Mucosa of descending colon (tissue), 3 donors: ENCODE measurements at regions not wholly inside any gene's neighbourhood (a gene's known extent, or its start where the extent isn't known, plus 50 kb on each side); places are given as distances from the start of the nearest gene placed in this dataset.

Experiments used
- ATAC-seq: fragments of 200-7000 bp; cut with Tn5 transposase; one replicate; pipeline ENCODE4 v1.9.1; 2020; ENCODE audit warnings: mild to moderate bottlenecking, moderate library complexity
- DNase-seq, 3 donors: peaks; one replicate each; pipeline ENCODE4 v3.0.0-alpha.2; 2020
- H3K36me3 ChIP-seq: fragments of 200-600 bp; one replicate; pipeline ENCODE4 v1.8.0; 2021; ENCODE audit warnings: low read depth, mild to moderate bottlenecking
- H3K4me1 ChIP-seq: fragments of 200-600 bp; one replicate; pipeline ENCODE4 v1.8.0; 2021; ENCODE audit warnings: low read depth, mild to moderate bottlenecking
- H3K4me3 ChIP-seq: fragments of 200-600 bp; one replicate; pipeline ENCODE4 v1.8.0; 2021; ENCODE audit warnings: mild to moderate bottlenecking
- H3K9me3 ChIP-seq: fragments of 200-600 bp; one replicate; pipeline ENCODE4 v1.8.0; 2021; ENCODE audit warnings: mild to moderate bottlenecking
- CTCF ChIP-seq: fragments of 200-600 bp; IDR thresholded peaks from one replicate; pipeline ENCODE4 v1.8.0; 2022; ENCODE audit warnings: antibody characterized with exemption, mild to moderate bottlenecking
- intact Hi-C, 2 donors: fragments of 100-400 bp; cut with DNase I in 1 of 2; cut with micrococcal nuclease in 1 of 2; formaldehyde crosslinking; loops; one replicate each; pipeline versions ENCODE4 v1.11.0 to v1.11.1; 2022; cut with DNase I, micrococcal nuclease
- donor health status: DM: no; HTN: no; CAD: no; lungs with moderate emphysema.
- donor health status: DM: no; HTN: no; CAD: no.
- donor health status: DM: no; HTN: yes; CAD: no.

GRCh38 chr5:50967563-50968355 lies 301.3 kb downstream of the PARP8 start:
- Histone ChIP-seq H3K9me3 (no peaks in the 10 kb centered on the region), H3K4me1 (peaks cover 20% of the 10 kb centered on the region), H3K4me3 (no peak overlapping the region), H3K36me3 (no peaks in the 10 kb centered on the region)
- DNase-seq = peak in 1 of 3 donors; percentile 41
- intact Hi-C loops = loop anchor here in 1 of 2 donors (10.0 kb wide), 1 partner anchor 1687 kb away; no protein-coding TSS in a partner anchor
- ATAC-seq = peak; percentile 55
- no peak for TF ChIP-seq CTCF

- ATAC-seq (no peak), DNase-seq (no peak)
These were observed 302.1 kb downstream of the PARP8 start for GRCh38 chr5:50968356-50969149.

GRCh38 chr5:50969151-50970031 lies 303.0 kb downstream of the PARP8 start:
- no peak overlapping the region for H3K4me3 ChIP-seq
- no peaks in the 10 kb centered on the region for H3K9me3 ChIP-seq
- no peak for DNase-seq
- H3K4me1 ChIP-seq = peaks cover 13% of the 10 kb centered on the region
- peak; percentile 42 for ATAC-seq
- intact Hi-C loops = loop anchor here in 1 of 2 donors (10.0 kb wide), 1 partner anchor 1685 kb away; no protein-coding TSS in a partner anchor
- H3K36me3 ChIP-seq = no peaks in the 10 kb centered on the region
- no peak for TF ChIP-seq CTCF

More at GRCh38 chr5:50968356-50969149, 302.1 kb downstream of the PARP8 start:
- no peak for TF ChIP-seq CTCF
- intact Hi-C loops = loop anchor here in 1 of 2 donors (10.0 kb wide), 1 partner anchor 1686 kb away; no protein-coding TSS in a partner anchor
- Histone ChIP-seq H3K4me1 (peaks cover 13% of the 10 kb centered on the region), H3K4me3 (no peak overlapping the region), H3K36me3 (no peaks in the 10 kb centered on the region), H3K9me3 (no peaks in the 10 kb centered on the region)

GRCh38 chr5:50975840-50976239 lies 309.4 kb downstream of the PARP8 start:
- ATAC-seq (no peak), DNase-seq (no peak)
- TF ChIP-seq CTCF = no peak
- Histone ChIP-seq H3K4me3 (no peak overlapping the region), H3K4me1 (no peaks in the 10 kb centered on the region), H3K9me3 (no peaks in the 10 kb centered on the region), H3K36me3 (no peaks in the 10 kb centered on the region)
- intact Hi-C loops = no loop called here

- TF ChIP-seq CTCF = no peak
- H3K4me1 ChIP-seq = no peaks in the 10 kb centered on the region
- DNase-seq = no peak
These were observed 312.5 kb downstream of the PARP8 start for GRCh38 chr5:50978924-50979323.

More at GRCh38 chr5:50978924-50979323, 312.5 kb downstream of the PARP8 start:
- Histone ChIP-seq H3K9me3 (no peaks in the 10 kb centered on the region), H3K4me3 (no peak overlapping the region), H3K36me3 (no peaks in the 10 kb centered on the region)
- intact Hi-C loops = no loop called here
- no peak for ATAC-seq
